ENCODE measurements at regions not wholly inside any gene's neighbourhood (a gene's known extent, or its start where the extent isn't known, plus 50 kb on each side); places are given as distances from the start of the nearest gene placed in this dataset.

- DNase-seq (ENCODE audit: low read depth), result no peak
- no peaks in the 10 kb centered on the region for H3K36me3 ChIP-seq (ENCODE audit: control insufficient read depth, insufficient read depth, low read length)
- no peak for TF ChIP-seq CTCF (IDR thresholded peaks at IDR 0.05; ENCODE audit: insufficient read depth, low read length, poor library complexity, severe bottlenecking)
- no peaks in the 10 kb centered on the region for H3K27me3 ChIP-seq (ENCODE audit: control insufficient read depth, insufficient read depth, low read length)
- no peak overlapping the region for H3K4me3 ChIP-seq (ENCODE audit: low read depth, low read length)
Measured at GRCh38 chrX:13917507-13917906, 100.6 kb upstream of the GPM6B start.

DNA sequence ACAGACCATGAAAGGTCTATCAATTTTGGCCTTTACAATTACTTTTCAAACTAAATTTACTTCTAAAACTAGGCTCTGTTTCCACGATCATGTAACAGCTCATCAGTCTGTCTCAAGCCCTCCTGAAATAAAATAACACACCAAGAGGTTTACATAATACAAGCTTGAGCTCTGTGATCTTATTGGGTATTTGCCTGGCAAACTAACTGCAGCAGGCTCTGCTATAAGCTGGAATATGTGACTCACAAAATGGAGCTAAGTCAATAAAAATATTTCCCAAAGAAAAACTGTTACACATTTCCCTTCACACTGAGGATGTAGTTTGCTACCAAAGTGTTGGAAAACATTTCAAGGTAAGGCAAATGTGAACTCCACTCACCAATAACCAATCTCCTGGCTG lies 94.7 kb upstream of the GPM6B start:
- H3K27me3 ChIP-seq (ENCODE audit: control insufficient read depth, insufficient read depth, low read length), result no peaks in the 10 kb centered on the region
- H3K4me3 ChIP-seq (ENCODE audit: low read depth, low read length), result no peak overlapping the region
- no peak for DNase-seq (ENCODE audit: low read depth)
- H3K36me3 ChIP-seq (ENCODE audit: control insufficient read depth, insufficient read depth, low read length), result no peaks in the 10 kb centered on the region
- no peak for TF ChIP-seq CTCF (IDR thresholded peaks at IDR 0.05; ENCODE audit: insufficient read depth, low read length, poor library complexity, severe bottlenecking)

DNA sequence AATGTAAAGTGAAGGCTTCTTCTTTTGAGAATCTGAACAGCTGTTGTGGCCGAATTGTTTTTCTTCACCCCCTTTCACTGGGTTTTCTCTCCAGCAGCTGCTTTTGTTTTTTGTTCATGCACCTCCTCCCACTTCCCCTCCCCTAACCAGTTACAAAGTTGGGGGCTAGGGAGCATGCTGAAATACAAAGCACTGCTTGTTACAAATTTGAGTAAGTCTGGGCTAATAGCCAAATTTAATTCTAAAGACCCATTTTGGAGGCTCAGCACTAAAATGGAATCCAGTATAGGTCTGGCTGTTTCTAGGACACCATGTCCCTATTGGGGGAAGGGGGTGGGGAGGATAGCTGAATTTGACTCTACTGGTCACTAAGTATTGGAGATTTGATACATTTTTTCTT lies 89.2 kb upstream of the GPM6B start:
- H3K4me3 ChIP-seq (ENCODE audit: low read depth, low read length), result no peak overlapping the region
- TF ChIP-seq CTCF (IDR thresholded peaks at IDR 0.05; ENCODE audit: insufficient read depth, low read length, poor library complexity, severe bottlenecking), result no peak
- H3K27me3 ChIP-seq (ENCODE audit: control insufficient read depth, insufficient read depth, low read length), result peaks cover 1% of the 10 kb centered on the region
- no peak for DNase-seq (ENCODE audit: low read depth)
- no peaks in the 10 kb centered on the region for H3K36me3 ChIP-seq (ENCODE audit: control insufficient read depth, insufficient read depth, low read length)

DNA sequence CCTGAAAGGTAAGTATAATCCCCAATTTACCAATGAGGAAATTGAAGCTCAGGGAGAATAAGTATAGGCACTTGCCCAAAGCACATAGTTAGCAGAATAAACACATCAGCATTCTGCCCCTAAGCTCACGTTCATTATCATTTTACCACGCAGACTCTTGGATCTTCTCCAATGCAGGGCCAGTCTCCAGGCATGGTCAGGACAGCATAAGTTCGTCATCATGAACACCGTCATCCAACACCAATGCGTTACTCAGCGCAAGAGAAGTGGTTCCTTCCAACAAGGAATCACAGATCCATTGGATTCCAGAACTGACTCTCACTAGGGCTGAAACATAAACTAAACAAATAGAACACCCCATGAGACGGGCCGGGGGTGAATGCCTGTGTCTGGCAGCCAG lies 86.5 kb upstream of the GPM6B start:
- no peak for DNase-seq (ENCODE audit: low read depth)
- no peaks in the 10 kb centered on the region for H3K36me3 ChIP-seq (ENCODE audit: control insufficient read depth, insufficient read depth, low read length)
- peaks cover 2% of the 10 kb centered on the region for H3K27me3 ChIP-seq (ENCODE audit: control insufficient read depth, insufficient read depth, low read length)
- TF ChIP-seq CTCF (IDR thresholded peaks at IDR 0.05; ENCODE audit: insufficient read depth, low read length, poor library complexity, severe bottlenecking), result no peak
- no peak overlapping the region for H3K4me3 ChIP-seq (ENCODE audit: low read depth, low read length)

- no peak for DNase-seq (ENCODE audit: low read depth)
- no peak for TF ChIP-seq CTCF (IDR thresholded peaks at IDR 0.05; ENCODE audit: insufficient read depth, low read length, poor library complexity, severe bottlenecking)
- Histone ChIP-seq H3K27me3 (ENCODE audit: control insufficient read depth, insufficient read depth, low read length) (peaks cover 2% of the 10 kb centered on the region), H3K36me3 (ENCODE audit: control insufficient read depth, insufficient read depth, low read length) (no peaks in the 10 kb centered on the region), H3K4me3 (ENCODE audit: low read depth, low read length) (no peak overlapping the region)
Measured at GRCh38 chrX:13902406-13902805, 85.5 kb upstream of the GPM6B start.

DNA sequence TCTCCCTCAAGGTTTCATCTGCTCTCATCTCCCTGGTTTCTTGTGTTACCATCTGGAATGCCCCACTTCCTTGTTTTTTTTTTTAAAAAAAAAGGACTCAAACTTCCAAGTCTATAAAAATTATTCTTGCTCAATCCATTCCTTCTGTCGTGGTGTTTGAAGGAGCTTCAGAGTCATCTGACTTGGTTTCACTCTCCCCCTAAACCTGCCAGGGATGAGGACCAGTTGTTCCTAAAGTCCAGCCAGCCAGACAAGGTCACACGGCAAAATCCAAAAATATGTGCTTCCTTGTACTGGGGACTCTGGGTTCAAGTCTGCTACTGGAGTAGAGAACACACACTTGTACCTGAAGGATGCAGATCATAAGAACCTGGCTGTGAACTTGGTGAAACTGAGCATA lies 84.5 kb upstream of the GPM6B start:
- no peak for DNase-seq (ENCODE audit: low read depth)
- Histone ChIP-seq H3K4me3 (ENCODE audit: low read depth, low read length) (no peak overlapping the region), H3K27me3 (ENCODE audit: control insufficient read depth, insufficient read depth, low read length) (peaks cover 2% of the 10 kb centered on the region), H3K36me3 (ENCODE audit: control insufficient read depth, insufficient read depth, low read length) (no peaks in the 10 kb centered on the region)
- TF ChIP-seq CTCF (IDR thresholded peaks at IDR 0.05; ENCODE audit: insufficient read depth, low read length, poor library complexity, severe bottlenecking), result no peak
